NCI-H2029 (cell line): ENCODE measurements at regions not wholly inside any gene's neighbourhood (a gene's known extent, or its start where the extent isn't known, plus 50 kb on each side); places are given as distances from the start of the nearest gene placed in this dataset.

Experiments used
- DNase-seq: peaks from one replicate; lab custom pipeline; 2025; lab: John Stamatoyannopoulos, UW

- DNase-seq: no peak
Measured at GRCh38 chr18:24561369-24561965, 101.0 kb downstream of the HRH4 start.

- no peak for DNase-seq
Measured at GRCh38 chr18:24567199-24567598, 106.8 kb downstream of the HRH4 start.

GRCh38 chr18:24570716-24571115 is 110.3 kb downstream of the HRH4 start:
- no peak for DNase-seq

- no peak for DNase-seq
Measured at GRCh38 chr18:24582771-24583170, 122.3 kb downstream of the HRH4 start.

GRCh38 chr18:24584205-24584604 is 123.8 kb downstream of the HRH4 start:
- no peak for DNase-seq

GRCh38 chr18:24584813-24585212 is 124.4 kb downstream of the HRH4 start:
- DNase-seq: no peak

- DNase-seq: no peak
Measured at GRCh38 chr18:24585996-24586566, 125.6 kb downstream of the HRH4 start.

GRCh38 chr18:24586662-24587360 is 126.4 kb downstream of the HRH4 start:
- DNase-seq: no peak

- no peak for DNase-seq
Measured at GRCh38 chr18:24588440-24588839, 128.0 kb downstream of the HRH4 start.

- no peak for DNase-seq
Measured at GRCh38 chr18:24590946-24591345, 130.5 kb downstream of the HRH4 start.

GRCh38 chr18:24593401-24593800 is 133.0 kb downstream of the HRH4 start:
- DNase-seq: no peak

GRCh38 chr18:24593886-24594285 is 133.4 kb downstream of the HRH4 start:
- no peak for DNase-seq

- DNase-seq: no peak
Measured at GRCh38 chr18:24595561-24596031, 135.2 kb downstream of the HRH4 start.

GRCh38 chr18:24600076-24600654 is 139.7 kb downstream of the HRH4 start:
- DNase-seq: no peak

GRCh38 chr18:24601585-24601984 is 141.1 kb downstream of the HRH4 start:
- DNase-seq: no peak

GRCh38 chr18:24602201-24602600 is 141.8 kb downstream of the HRH4 start:
- DNase-seq: no peak

GRCh38 chr18:24603151-24603550 is 142.7 kb downstream of the HRH4 start:
- DNase-seq: no peak

GRCh38 chr18:24605444-24605843 is 145.0 kb downstream of the HRH4 start:
- no peak for DNase-seq

- no peak for DNase-seq
Measured at GRCh38 chr18:24609254-24609653, 148.8 kb downstream of the HRH4 start.

- DNase-seq: no peak
Measured at GRCh38 chr18:24611075-24611474, 150.6 kb downstream of the HRH4 start.

- no peak for DNase-seq
Measured at GRCh38 chr18:24613896-24614640, 153.6 kb downstream of the HRH4 start.

- no peak for DNase-seq
Measured at GRCh38 chr18:24616653-24617052, 156.2 kb downstream of the HRH4 start.
